Stomach (tissue), 4 donors: ENCODE measurements at regions not wholly inside any gene's neighbourhood (a gene's known extent, or its start where the extent isn't known, plus 50 kb on each side); places are given as distances from the start of the nearest gene placed in this dataset.

ENCODE experiments used
- CTCF ChIP-seq, 7 experiments: fragments of 450-650 bp in 4 of 7; fragments of 200-600 bp in 3 of 7; sonication (generic) in 3 of 7; IDR thresholded peaks; one replicate each; pipeline ENCODE4 v1.5.1; 2016 to 2019; ENCODE audit warnings: antibody characterized with exemption in 7 of 7, control low read depth in 2 of 7, mild to moderate bottlenecking in 1 of 7
- POLR2AphosphoS5 ChIP-seq, 3 donors: sonication (generic); formaldehyde crosslinking; IDR thresholded peaks; one replicate each; pipeline ENCODE4 v1.6.1; 2016; ENCODE audit warnings: antibody characterized with exemption in 3 of 3

- TF ChIP-seq CTCF (IDR thresholded peaks at IDR 0.05) (no peak), POLR2AphosphoS5 (IDR thresholded peaks at IDR 0.05) (no peak)
Observed at GRCh38 chr21:24844671-24845070, 762.6 kb downstream of the MRPL39 start.
